Left lung (tissue), 4 donors: ENCODE measurements at regions not wholly inside any gene's neighbourhood (a gene's known extent, or its start where the extent isn't known, plus 50 kb on each side); places are given as distances from the start of the nearest gene placed in this dataset.

Experiments used
- ATAC-seq: fragments of 200-7000 bp; cut with Tn5 transposase; one replicate; pipeline ENCODE4 v1.9.1; 2020; ENCODE audit warnings: moderate library complexity
- DNase-seq, 4 donors: peaks; one replicate each; pipeline ENCODE4 v3.0.0-alpha.2; 2013 to 2020
- H3K27ac ChIP-seq, 2 donors: fragments of 200-600 bp; sonication (generic) in 1 of 2; one replicate each; pipeline versions ENCODE4 v1.5.0 to v1.8.0; 2020 to 2021
- H3K27me3 ChIP-seq, 2 donors: fragments of 200-600 bp; sonication (generic) in 1 of 2; one replicate each; pipeline versions ENCODE4 v1.5.0 to v1.8.0; 2020 to 2021
- H3K36me3 ChIP-seq, 2 donors: fragments of 200-600 bp; sonication (generic) in 1 of 2; one replicate each; pipeline versions ENCODE4 v1.5.0 to v1.8.0; 2020 to 2021
- H3K4me1 ChIP-seq, 2 donors: fragments of 200-600 bp; one replicate each; pipeline ENCODE4 v1.8.0; 2021
- H3K4me3 ChIP-seq, 2 donors: fragments of 200-600 bp; sonication (generic) in 1 of 2; one replicate each; pipeline versions ENCODE4 v1.5.0 to v1.8.0; 2020 to 2021; ENCODE audit warnings: mild to moderate bottlenecking in 1 of 2
- H3K9me3 ChIP-seq, 2 donors: fragments of 200-600 bp; sonication (generic) in 1 of 2; one replicate each; pipeline versions ENCODE4 v1.5.0 to v1.8.0; 2020 to 2021
- intact Hi-C, 2 donors: fragments of 100-400 bp; cut with DNase I; formaldehyde crosslinking; loops; one replicate each; pipeline versions ENCODE4 v1.11.2 to v1.14.2; 2022
- TF ChIP-seq, protein P1 (sequence below), 2 donors: fragments of 200-600 bp; sonication (generic) in 1 of 2; IDR thresholded peaks; one replicate each; pipeline versions ENCODE4 v1.5.0 to v1.8.0; 2021; ENCODE audit warnings: antibody characterized with exemption in 2 of 2
- donor health status: DM: no; HTN: yes; CAD: no.
- donor health status: DM: no; HTN: no; CAD: no.

DNA sequence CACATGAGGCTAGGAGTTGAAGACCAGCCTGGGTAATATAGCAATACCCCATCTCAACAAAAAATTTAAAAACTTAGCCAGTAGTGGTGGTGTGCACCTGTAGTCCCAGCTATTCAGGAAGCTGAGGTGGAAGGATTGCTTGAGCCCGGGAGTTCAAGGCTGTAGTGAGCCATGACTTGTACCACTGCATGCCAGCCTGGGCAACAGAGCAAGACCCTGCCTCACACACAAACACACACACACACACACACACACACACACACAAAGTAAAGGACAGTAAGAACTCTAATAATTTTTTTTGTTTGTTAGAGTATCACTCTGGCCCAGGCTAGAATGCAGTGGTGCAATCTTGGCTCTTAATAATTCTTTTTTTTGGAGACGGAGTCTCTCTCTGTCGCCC is 138.0 kb upstream of the SOD1 start:
- Histone ChIP-seq H3K4me1 (no peaks in the 10 kb centered on the region), H3K9me3 (no peaks in the 10 kb centered on the region), H3K27me3 (no peaks in the 10 kb centered on the region), H3K27ac (no peak overlapping the region), H3K4me3 (no peak overlapping the region), H3K36me3 (no peaks in the 10 kb centered on the region)
- intact Hi-C loops = no loop called here
- TF ChIP-seq, protein P1, sequence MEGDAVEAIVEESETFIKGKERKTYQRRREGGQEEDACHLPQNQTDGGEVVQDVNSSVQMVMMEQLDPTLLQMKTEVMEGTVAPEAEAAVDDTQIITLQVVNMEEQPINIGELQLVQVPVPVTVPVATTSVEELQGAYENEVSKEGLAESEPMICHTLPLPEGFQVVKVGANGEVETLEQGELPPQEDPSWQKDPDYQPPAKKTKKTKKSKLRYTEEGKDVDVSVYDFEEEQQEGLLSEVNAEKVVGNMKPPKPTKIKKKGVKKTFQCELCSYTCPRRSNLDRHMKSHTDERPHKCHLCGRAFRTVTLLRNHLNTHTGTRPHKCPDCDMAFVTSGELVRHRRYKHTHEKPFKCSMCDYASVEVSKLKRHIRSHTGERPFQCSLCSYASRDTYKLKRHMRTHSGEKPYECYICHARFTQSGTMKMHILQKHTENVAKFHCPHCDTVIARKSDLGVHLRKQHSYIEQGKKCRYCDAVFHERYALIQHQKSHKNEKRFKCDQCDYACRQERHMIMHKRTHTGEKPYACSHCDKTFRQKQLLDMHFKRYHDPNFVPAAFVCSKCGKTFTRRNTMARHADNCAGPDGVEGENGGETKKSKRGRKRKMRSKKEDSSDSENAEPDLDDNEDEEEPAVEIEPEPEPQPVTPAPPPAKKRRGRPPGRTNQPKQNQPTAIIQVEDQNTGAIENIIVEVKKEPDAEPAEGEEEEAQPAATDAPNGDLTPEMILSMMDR (IDR thresholded peaks at IDR 0.05) = no peak
- DNase-seq (no peak), ATAC-seq (no peak)

DNA sequence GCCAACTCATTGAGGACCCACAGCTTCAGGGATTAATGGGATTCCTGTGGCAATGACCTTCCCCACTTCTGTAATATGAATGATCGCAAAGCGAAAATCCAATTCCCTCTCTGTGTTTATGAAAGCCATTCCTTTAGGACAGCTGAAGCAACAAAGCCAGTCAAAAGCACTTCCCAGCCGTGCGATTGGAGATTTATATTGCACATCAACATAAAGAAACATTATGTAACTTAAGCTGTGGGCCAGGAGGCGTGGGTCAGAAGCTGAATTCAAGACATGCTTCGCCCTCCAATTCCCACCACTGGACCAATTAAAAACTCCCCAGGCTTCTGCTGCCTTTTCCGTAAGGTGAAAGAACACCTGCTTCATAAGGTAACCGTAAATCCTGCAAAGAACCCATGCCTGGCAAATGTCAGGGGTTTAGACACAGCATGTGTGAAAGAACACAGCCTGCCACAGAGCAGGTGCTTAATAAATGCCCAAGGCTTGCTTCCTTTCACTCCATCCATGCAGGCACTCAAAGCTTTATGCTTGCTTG is 138.9 kb upstream of the SOD1 start:
- Histone ChIP-seq H3K27me3 (no peaks in the 10 kb centered on the region), H3K36me3 (no peaks in the 10 kb centered on the region), H3K4me3 (no peak overlapping the region), H3K9me3 (no peaks in the 10 kb centered on the region), H3K4me1 (no peaks in the 10 kb centered on the region), H3K27ac (no peak overlapping the region)
- peak in 2 of 4 donors; percentile 35 to 42 for DNase-seq
- ATAC-seq = no peak
- intact Hi-C loops = no loop called here
- TF ChIP-seq, protein P1 (IDR thresholded peaks at IDR 0.05) = no peak

DNA sequence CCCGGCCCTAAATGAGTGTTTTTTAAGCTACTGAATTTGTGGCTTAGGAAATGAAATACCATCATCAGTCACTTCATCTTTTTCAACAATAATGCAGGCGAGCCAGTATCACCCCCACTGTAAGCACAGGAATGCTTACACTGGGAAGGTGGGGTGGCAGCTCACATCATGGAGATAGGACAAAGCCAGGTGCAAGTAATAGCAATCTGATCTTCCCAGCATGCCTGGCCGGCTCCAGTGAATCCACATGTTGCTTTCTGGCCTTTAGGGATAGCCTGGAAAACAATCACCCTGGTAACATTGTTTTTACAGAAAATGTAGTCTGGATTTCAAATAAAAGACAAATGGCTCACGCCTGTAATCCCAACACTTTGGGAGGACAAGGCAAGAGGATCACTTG is 140.9 kb upstream of the SOD1 start:
- no peaks in the 10 kb centered on the region for H3K9me3 ChIP-seq
- H3K27me3 ChIP-seq = no peaks in the 10 kb centered on the region
- H3K4me3 ChIP-seq = no peak overlapping the region
- no peak overlapping the region for H3K27ac ChIP-seq
- DNase-seq (no peak), ATAC-seq (no peak)
- intact Hi-C loops = no loop called here
- TF ChIP-seq, protein P1 (IDR thresholded peaks at IDR 0.05) = no peak
- H3K36me3 ChIP-seq = no peaks in the 10 kb centered on the region
- no peaks in the 10 kb centered on the region for H3K4me1 ChIP-seq

DNA sequence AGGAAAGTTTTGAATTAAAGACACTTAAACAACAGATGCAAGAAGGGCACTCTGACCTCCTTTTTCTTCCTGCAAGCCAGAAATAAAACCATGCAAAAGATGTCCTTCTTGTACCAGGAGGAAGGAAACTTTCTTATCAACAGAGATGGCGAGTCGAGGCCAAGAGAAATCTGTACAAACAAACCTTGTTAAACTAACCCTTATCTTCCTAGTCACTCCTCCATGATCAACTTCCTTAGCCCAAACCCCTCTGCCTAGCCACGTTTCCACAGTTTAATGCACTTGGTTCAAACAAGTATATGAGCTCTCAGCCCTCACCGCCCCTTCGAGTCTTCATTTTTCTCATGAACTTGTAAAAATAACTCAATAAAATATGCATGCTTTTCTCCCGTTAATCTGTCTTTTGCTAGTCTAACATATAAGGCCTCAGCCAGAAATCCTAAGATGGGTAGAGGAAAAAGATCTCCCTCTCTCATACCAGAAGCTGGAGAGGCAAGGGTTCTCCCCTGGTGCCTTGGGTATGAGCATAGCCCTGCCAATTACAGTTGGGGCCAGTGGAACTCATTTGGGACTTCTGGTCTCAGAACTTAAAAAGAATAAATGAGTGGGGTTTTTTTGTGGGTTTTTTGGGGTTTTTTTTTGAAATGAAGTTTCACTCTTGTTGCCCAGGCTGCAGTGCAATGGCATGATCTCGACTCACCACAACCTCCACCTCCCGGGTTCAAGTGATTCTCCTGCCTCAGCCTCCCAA is 141.7 kb upstream of the SOD1 start:
- DNase-seq (no peak), ATAC-seq (no peak)
- Histone ChIP-seq H3K27me3 (no peaks in the 10 kb centered on the region), H3K27ac (no peak overlapping the region), H3K36me3 (no peaks in the 10 kb centered on the region), H3K4me1 (no peaks in the 10 kb centered on the region), H3K4me3 (no peak overlapping the region), H3K9me3 (no peaks in the 10 kb centered on the region)
- intact Hi-C loops = no loop called here
- TF ChIP-seq, protein P1 (IDR thresholded peaks at IDR 0.05) = no peak

DNA sequence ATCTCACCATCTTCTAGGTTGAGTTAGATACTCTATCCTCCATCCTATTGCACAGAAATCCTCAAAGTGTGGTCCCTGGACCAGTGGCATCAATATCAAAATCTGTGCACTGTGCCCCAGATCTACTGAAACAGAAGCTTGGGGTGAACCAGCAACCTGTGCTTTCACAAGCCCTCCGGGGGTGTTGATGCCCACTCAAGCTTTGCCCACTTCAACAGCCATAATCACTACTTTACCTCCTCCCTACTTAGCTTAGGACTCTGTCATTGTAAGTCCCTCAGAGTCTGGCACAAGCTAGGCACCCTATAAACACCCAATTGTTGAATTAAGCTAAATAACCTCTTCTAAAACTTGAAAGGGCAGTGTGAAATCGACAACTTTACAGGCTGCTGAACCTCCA is 144.2 kb upstream of the SOD1 start:
- H3K27me3 ChIP-seq = no peaks in the 10 kb centered on the region
- H3K4me1 ChIP-seq = no peaks in the 10 kb centered on the region
- H3K4me3 ChIP-seq = no peak overlapping the region
- DNase-seq = no peak
- H3K27ac ChIP-seq = no peak overlapping the region
- H3K9me3 ChIP-seq = no peaks in the 10 kb centered on the region
- ATAC-seq = no peak
- H3K36me3 ChIP-seq = no peaks in the 10 kb centered on the region
- TF ChIP-seq, protein P1 (IDR thresholded peaks at IDR 0.05) = no peak
- intact Hi-C loops = no loop called here
